ENCODE measurements at regions not wholly inside any gene's neighbourhood (a gene's known extent, or its start where the extent isn't known, plus 50 kb on each side); places are given as distances from the start of the nearest gene placed in this dataset.

GRCh38 chr10:108358912-108359311 is 1194.4 kb upstream of the SORCS1 start:
- TF ChIP-seq CTCF (IDR thresholded peaks at IDR 0.05) (no peak), POLR2A (IDR thresholded peaks at IDR 0.05) (no peak)

All from uterus (tissue), 2 donors.